IMR-90 (cell line): ENCODE measurements at regions not wholly inside any gene's neighbourhood (a gene's known extent, or its start where the extent isn't known, plus 50 kb on each side); places are given as distances from the start of the nearest gene placed in this dataset.

Experiments
- ATAC-seq: fragments of 200-7000 bp; cut with Tn5 transposase; 2 replicates; pipeline ENCODE4 v1.9.1; 2020; ENCODE audit warnings: low read depth, mild to moderate bottlenecking, moderate library complexity
- BruUV-seq: library from RNA; stranded (reverse); fragments of 400-500 nt; replicated peaks from 2 replicates; lab custom pipeline; 2021; lab: Mats Ljungman, UMichigan
- CTCF ChIA-PET: fragments of 300-600 bp; formaldehyde crosslinking; extraction: SDS; loops from one replicate; lab custom pipeline; 2021; ENCODE audit warnings: antibody characterized with exemption; lab: Yijun Ruan, JAX
- POLR2A ChIA-PET: fragments of 300-600 bp; sonication (Branson Sonifier 250); formaldehyde crosslinking; loops from one replicate; lab custom pipeline; 2022; ENCODE audit warnings: antibody characterized with exemption; ENCODE audit not compliant: unreplicated experiment; lab: Charles Lee
- DNase-seq: peaks from one replicate; pipeline ENCODE4 v3.0.0; 2013
- H2AFZ ChIP-seq: replicated peaks from 2 replicates; pipeline ENCODE3; 2013; ENCODE audit warnings: low read length, mild to moderate bottlenecking; ENCODE audit not compliant: poor library complexity
- H2AK5ac ChIP-seq: 2 replicates; pipeline ENCODE4 v1.6.1; 2013; ENCODE audit warnings: low read depth, low read length, inconsistent platforms
- H2AK9ac ChIP-seq: replicated peaks from 2 replicates; pipeline ENCODE3; 2013; ENCODE audit warnings: mild to moderate bottlenecking, low read depth, low read length, moderate library complexity; ENCODE audit not compliant: poor library complexity
- H2BK120ac ChIP-seq: 2 replicates; pipeline ENCODE4 v1.6.1; 2013; ENCODE audit warnings: low read depth, low read length, inconsistent platforms
- H2BK15ac ChIP-seq: 3 replicates; pipeline ENCODE4 v1.6.1; 2013; ENCODE audit warnings: low read depth, low read length, inconsistent platforms
- H2BK20ac ChIP-seq: 2 replicates; pipeline ENCODE4 v1.6.1; 2013; ENCODE audit warnings: low read depth, mild to moderate bottlenecking, inconsistent platforms, low read length, moderate library complexity
- H2BK5ac ChIP-seq: 2 replicates; pipeline ENCODE4 v1.6.1; 2013; ENCODE audit warnings: mild to moderate bottlenecking, low read depth, low read length, inconsistent platforms; ENCODE audit not compliant: poor library complexity, severe bottlenecking
- H3K14ac ChIP-seq: replicated peaks from 2 replicates; pipeline ENCODE4 v1.6.1; 2013; ENCODE audit warnings: low read depth, low read length, inconsistent platforms
- H3K18ac ChIP-seq: 2 replicates; pipeline ENCODE4 v1.6.1; 2013; ENCODE audit warnings: low read depth, low read length, control low read depth
- H3K23ac ChIP-seq: 2 replicates; pipeline ENCODE4 v1.6.1; 2013; ENCODE audit warnings: low read depth, low read length, inconsistent platforms
- H3K27ac ChIP-seq: 2 replicates; pipeline ENCODE4 v1.5.1; 2013; ENCODE audit warnings: mild to moderate bottlenecking, control low read depth, low read length; ENCODE audit not compliant: insufficient read depth
- H3K27me3 ChIP-seq: 2 replicates; pipeline ENCODE4 v1.6.1; 2013; ENCODE audit warnings: low read length; ENCODE audit not compliant: control insufficient read depth, insufficient read depth
- H3K36me3 ChIP-seq: 2 replicates; pipeline ENCODE4 v1.6.1; 2013; ENCODE audit warnings: low read length, mixed read lengths; ENCODE audit not compliant: control insufficient read depth, insufficient read depth
- H3K4ac ChIP-seq: 2 replicates; pipeline ENCODE4 v1.6.1; 2013; ENCODE audit warnings: low read depth, low read length, inconsistent platforms
- H3K4me1 ChIP-seq: 2 replicates; pipeline ENCODE4 v1.6.1; 2013; ENCODE audit warnings: low read length, mixed read lengths; ENCODE audit not compliant: control insufficient read depth, insufficient read depth
- H3K4me2 ChIP-seq: 2 replicates; pipeline ENCODE4 v1.6.1; 2013; ENCODE audit warnings: low read depth, mild to moderate bottlenecking, control low read depth, low read length, moderate library complexity
- H3K4me3 ChIP-seq: 2 replicates; pipeline ENCODE4 v1.5.1; 2013; ENCODE audit warnings: low read depth, mild to moderate bottlenecking, control low read depth, low read length, moderate library complexity; ENCODE audit not compliant: insufficient read depth
- H3K56ac ChIP-seq: 2 replicates; pipeline ENCODE4 v1.6.1; 2013; ENCODE audit warnings: low read length, inconsistent platforms; ENCODE audit not compliant: insufficient read depth; ENCODE audit errors: extremely low read depth
- H3K79me1 ChIP-seq, 2 experiments: 2 replicates each; pipeline ENCODE4 v1.6.1; 2013; ENCODE audit warnings: low read length in 2 of 2, inconsistent platforms in 1 of 2, low read depth in 1 of 2
- H3K9ac ChIP-seq: 2 replicates; pipeline ENCODE4 v1.6.1; 2013; ENCODE audit warnings: low read depth, low read length, control low read depth
- H3K9me1 ChIP-seq: 2 replicates; pipeline ENCODE4 v1.6.1; 2013; ENCODE audit warnings: low read length, inconsistent platforms; ENCODE audit not compliant: insufficient read depth
- H3K9me3 ChIP-seq: 2 replicates; pipeline ENCODE4 v1.6.1; 2013; ENCODE audit warnings: low read length; ENCODE audit not compliant: control insufficient read depth, insufficient read depth
- H4K20me1 ChIP-seq: 2 replicates; pipeline ENCODE4 v1.6.1; 2013; ENCODE audit warnings: low read length, inconsistent platforms; ENCODE audit not compliant: insufficient read depth
- H4K5ac ChIP-seq: 2 replicates; pipeline ENCODE4 v1.6.1; 2013; ENCODE audit warnings: mild to moderate bottlenecking, low read depth, low read length, control low read depth
- H4K8ac ChIP-seq, 2 experiments: 2 replicates each; pipeline ENCODE4 v1.6.1; 2013; ENCODE audit warnings: low read depth in 2 of 2, low read length in 2 of 2, control low read depth in 1 of 2, inconsistent platforms in 1 of 2
- H4K91ac ChIP-seq: 2 replicates; pipeline ENCODE4 v1.6.1; 2013; ENCODE audit warnings: low read depth, low read length, inconsistent platforms; ENCODE audit not compliant: insufficient read depth
- RCOR1 ChIP-seq: IDR thresholded peaks from 2 replicates; pipeline ENCODE4 v1.6.1; 2012; ENCODE audit warnings: mild to moderate bottlenecking, low read length, improper control_type of control experiment; ENCODE audit not compliant: insufficient replicate concordance
- WGBS, 2 experiments: methylation state at CpG; one replicate each; pipeline versions ENCODE4 v1.1.5 to v1.1.7; 2013; ENCODE audit warnings: missing lambda C conversion rate in 2 of 2; ENCODE audit not compliant: insufficient read length in 1 of 2; ENCODE audit errors: extremely low coverage in 2 of 2; 5-methylcytosine and 5-hydroxymethylcytosine counted together
- dilution Hi-C: fragments of 300-500 bp; cut with HindIII; formaldehyde crosslinking; loops from one replicate; pipeline ENCODE4 v1.14.3; 2018; ENCODE audit warnings: low sequenced_read_pairs; ENCODE audit not compliant: unreplicated experiment
- in situ Hi-C: fragments of 300-500 bp; cut with MboI; formaldehyde crosslinking; loops from 3 replicates; pipeline ENCODE4 v1.14.3; 2019; ENCODE audit warnings: low sequenced_read_pairs, inconsistent platforms, mixed read lengths
- intact Hi-C: fragments of 100-400 bp; cut with micrococcal nuclease; formaldehyde crosslinking; loops from 2 replicates; pipeline ENCODE4 v1.10.0; 2022

GRCh38 chr10:129350690-129351089, 116.4 kb upstream of the MGMT start:
- Histone ChIP-seq H3K79me1 (no peaks in the 10 kb centered on the region), H3K14ac (no peak overlapping the region), H3K18ac (no peak overlapping the region), H2BK20ac (no peak overlapping the region), H3K9ac (no peak overlapping the region), H3K4ac (no peak overlapping the region), H3K4me1 (no peaks in the 10 kb centered on the region), H3K9me3 (peaks cover 19% of the 10 kb centered on the region), H3K27me3 (no peaks in the 10 kb centered on the region; the same call in 1 of the 2 replicates), H2AK5ac (no peak overlapping the region), H4K91ac (no peak overlapping the region), H3K23ac (no peak overlapping the region), H4K5ac (no peak overlapping the region), H3K36me3 (no peaks in the 10 kb centered on the region), H2AK9ac (no peak overlapping the region), H3K4me2 (no peak overlapping the region), H2BK5ac (no peak overlapping the region), H3K27ac (no peak overlapping the region), H2AFZ (no peak overlapping the region), H2BK120ac (no peak overlapping the region), H3K56ac (no peak overlapping the region), H3K4me3 (no peak overlapping the region), H3K9me1 (no peaks in the 10 kb centered on the region), H4K8ac (no peak overlapping the region), H4K20me1 (no peaks in the 10 kb centered on the region), H2BK15ac (no peak overlapping the region)
- no peak for ATAC-seq
- dilution Hi-C loops (no loop called here), in situ Hi-C loops (no loop called here), intact Hi-C loops (no loop called here)
- BruUV-seq, result no TSS peak
- ChIA-PET POLR2A (no interaction called here), CTCF (no interaction called here)
- DNase-seq, result no peak
- no peak for TF ChIP-seq RCOR1
- no CpG with 5 or more reads among the region's 11 CpGs for WGBS, 2 experiments
